ENCODE measurements at regions not wholly inside any gene's neighbourhood (a gene's known extent, or its start where the extent isn't known, plus 50 kb on each side); places are given as distances from the start of the nearest gene placed in this dataset.

DNA sequence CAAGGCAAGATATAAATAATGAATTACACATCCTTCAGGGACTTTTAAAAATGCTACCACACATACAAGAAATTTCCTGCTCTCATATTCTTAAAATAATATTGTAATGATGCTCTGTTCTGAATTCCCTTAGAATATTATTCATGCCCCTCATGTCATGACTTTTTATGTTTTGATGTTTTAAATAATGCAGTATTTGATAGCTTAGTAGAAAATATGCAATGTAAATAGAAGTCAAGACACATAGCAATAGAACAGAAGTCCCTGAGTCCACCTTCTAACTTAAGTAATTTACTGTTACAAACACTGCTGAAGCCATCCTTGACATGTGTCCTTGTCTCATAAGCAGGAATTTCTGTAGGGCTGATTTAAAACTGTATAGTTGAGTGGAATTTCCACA lies 1071.2 kb upstream of the LCORL start:
- no peak overlapping the region for H2BK12ac ChIP-seq (ENCODE audit: insufficient read length, low read depth, low read length)
- H3K4ac ChIP-seq (ENCODE audit: low read depth, low read length), result no peak overlapping the region
- peaks cover 0 to 4% (median 0%) of the 10 kb centered on the region in 3 experiments; a peak in 3 of 7 replicates for H3K36me3 Mint-ChIP-seq (ENCODE audit: insufficient read depth in 1 of 3, low read depth in 3 of 3)
- H3K23me2 ChIP-seq (ENCODE audit: insufficient read length, low read depth, low read length, poor library complexity, severe bottlenecking), result no peaks in the 10 kb centered on the region
- H3K18ac ChIP-seq (ENCODE audit: insufficient read length, low read depth, low read length), result no peak overlapping the region
- H3K27ac ChIP-seq (ENCODE audit: insufficient read length, low read depth, low read length), result no peak overlapping the region
- no peak overlapping the region for H4K5ac ChIP-seq (ENCODE audit: insufficient read length, low read depth, low read length)
- H3K4me2 ChIP-seq (ENCODE audit: insufficient read depth, insufficient read length, low read length), result no peak overlapping the region
- H3K9me3 ChIP-seq (ENCODE audit: control insufficient read depth, low read depth, low read length), result no peaks in the 10 kb centered on the region
- no peak overlapping the region for H4K8ac ChIP-seq (replicated peaks; ENCODE audit: insufficient read length, low read depth, low read length)
- H3T11ph ChIP-seq (ENCODE audit: low read length), result no peak overlapping the region
- no peak overlapping the region for H2AK5ac ChIP-seq (ENCODE audit: insufficient read length, low read length)
- no peak overlapping the region for H3K14ac ChIP-seq (ENCODE audit: insufficient read depth, low read length)
- no peak overlapping the region for H3K4me3 Mint-ChIP-seq
- TF ChIP-seq, protein P1, sequence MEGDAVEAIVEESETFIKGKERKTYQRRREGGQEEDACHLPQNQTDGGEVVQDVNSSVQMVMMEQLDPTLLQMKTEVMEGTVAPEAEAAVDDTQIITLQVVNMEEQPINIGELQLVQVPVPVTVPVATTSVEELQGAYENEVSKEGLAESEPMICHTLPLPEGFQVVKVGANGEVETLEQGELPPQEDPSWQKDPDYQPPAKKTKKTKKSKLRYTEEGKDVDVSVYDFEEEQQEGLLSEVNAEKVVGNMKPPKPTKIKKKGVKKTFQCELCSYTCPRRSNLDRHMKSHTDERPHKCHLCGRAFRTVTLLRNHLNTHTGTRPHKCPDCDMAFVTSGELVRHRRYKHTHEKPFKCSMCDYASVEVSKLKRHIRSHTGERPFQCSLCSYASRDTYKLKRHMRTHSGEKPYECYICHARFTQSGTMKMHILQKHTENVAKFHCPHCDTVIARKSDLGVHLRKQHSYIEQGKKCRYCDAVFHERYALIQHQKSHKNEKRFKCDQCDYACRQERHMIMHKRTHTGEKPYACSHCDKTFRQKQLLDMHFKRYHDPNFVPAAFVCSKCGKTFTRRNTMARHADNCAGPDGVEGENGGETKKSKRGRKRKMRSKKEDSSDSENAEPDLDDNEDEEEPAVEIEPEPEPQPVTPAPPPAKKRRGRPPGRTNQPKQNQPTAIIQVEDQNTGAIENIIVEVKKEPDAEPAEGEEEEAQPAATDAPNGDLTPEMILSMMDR (conservative IDR thresholded peaks at IDR 0.05), result no peak
- H2BK20ac ChIP-seq (ENCODE audit: low read depth, low read length, poor library complexity, severe bottlenecking), result no peak overlapping the region
- DNase-seq, result no peak
- H2BK5ac ChIP-seq (ENCODE audit: insufficient read length, low read length), result no peak overlapping the region
- no peak overlapping the region for H2AFZ ChIP-seq (ENCODE audit: low read length)
- peaks cover 0 to 2% of the 10 kb centered on the region in 2 experiments; a peak in 2 of 5 replicates for H3K9me3 Mint-ChIP-seq
- H3K27ac Mint-ChIP-seq, result no peak overlapping the region
- H3K27me3 ChIP-seq (ENCODE audit: insufficient read depth, low read length), result no peaks in the 10 kb centered on the region
- peaks cover 15 to 18% of the 10 kb centered on the region in 2 experiments for H3K4me1 Mint-ChIP-seq
- H2BK120ac ChIP-seq (ENCODE audit: low read depth, low read length, poor library complexity, severe bottlenecking), result no peak overlapping the region
- H3K9ac ChIP-seq (ENCODE audit: extremely low read depth, insufficient read length, low read length), result no peak overlapping the region
- no peaks in the 10 kb centered on the region for H4K20me1 ChIP-seq (ENCODE audit: control insufficient read depth, insufficient read depth, insufficient read length)
- H2BK15ac ChIP-seq (ENCODE audit: low read depth, low read length), result no peak overlapping the region
- H3K27me3 Mint-ChIP-seq (ENCODE audit: low read depth), result no peaks in the 10 kb centered on the region; the same call in 1 of the 2 replicates
- H3K79me2 ChIP-seq (ENCODE audit: insufficient read depth, low read length), result no peaks in the 10 kb centered on the region
- no peak overlapping the region for H3K56ac ChIP-seq (ENCODE audit: insufficient read length, low read depth, low read length)
- no peak overlapping the region for H4K91ac ChIP-seq (ENCODE audit: insufficient read length, low read depth, low read length)
- H3K4me1 ChIP-seq (ENCODE audit: insufficient read depth, low read length), result peaks cover 4% of the 10 kb centered on the region; the same call in 1 of the 2 replicates
- H3K23ac ChIP-seq (ENCODE audit: insufficient read length, low read depth, low read length), result no peak overlapping the region
- no peaks in the 10 kb centered on the region for H3K79me1 ChIP-seq (ENCODE audit: insufficient read depth, low read depth, low read length, poor library complexity, severe bottlenecking)
